Activated naive CD8-positive, alpha-beta T cell treated with anti-CD3 and anti-CD28 coated beads for 36 hours (primary cell): ENCODE measurements at regions not wholly inside any gene's neighbourhood (a gene's known extent, or its start where the extent isn't known, plus 50 kb on each side); places are given as distances from the start of the nearest gene placed in this dataset.

Source experiments
- DNase-seq: peaks from one replicate; pipeline ENCODE4 v3.0.0; 2021
- H3K27ac Mint-ChIP-seq: one replicate; pipeline ENCODE4 v1.8.0; 2022; ENCODE audit warnings: mild to moderate bottlenecking, moderate library complexity, mixed read lengths
- H3K27me3 Mint-ChIP-seq: one replicate; pipeline ENCODE4 v1.8.0; 2022; ENCODE audit warnings: mild to moderate bottlenecking, mixed read lengths
- H3K36me3 Mint-ChIP-seq: one replicate; pipeline ENCODE4 v1.8.0; 2021; ENCODE audit warnings: mild to moderate bottlenecking, mixed read lengths
- H3K4me1 Mint-ChIP-seq: one replicate; pipeline ENCODE4 v1.8.0; 2021; ENCODE audit warnings: mixed read lengths
- H3K4me3 Mint-ChIP-seq: one replicate; pipeline ENCODE4 v1.8.0; 2022; ENCODE audit warnings: mild to moderate bottlenecking, moderate library complexity, mixed read lengths
- H3K9me3 Mint-ChIP-seq: one replicate; pipeline ENCODE4 v1.8.0; 2022; ENCODE audit warnings: mixed read lengths

- Mint-ChIP-seq H3K4me1 (peaks cover 2% of the 10 kb centered on the region), H3K4me3 (no peak overlapping the region), H3K36me3 (no peaks in the 10 kb centered on the region), H3K27ac (no peak overlapping the region), H3K9me3 (no peaks in the 10 kb centered on the region), H3K27me3 (peaks cover 5% of the 10 kb centered on the region)
- DNase-seq, result no peak
Observed at GRCh38 chr1:163406772-163407171, 85.0 kb downstream of the NUF2 start.

- Mint-ChIP-seq H3K27me3 (peaks cover 5% of the 10 kb centered on the region), H3K36me3 (no peaks in the 10 kb centered on the region), H3K27ac (no peak overlapping the region), H3K4me3 (no peak overlapping the region), H3K9me3 (no peaks in the 10 kb centered on the region), H3K4me1 (peaks cover 2% of the 10 kb centered on the region)
- DNase-seq, result no peak
Observed at GRCh38 chr1:163408262-163408661, 86.5 kb downstream of the NUF2 start.

- Mint-ChIP-seq H3K27me3 (peaks cover 8% of the 10 kb centered on the region), H3K4me1 (peaks cover 2% of the 10 kb centered on the region), H3K36me3 (no peaks in the 10 kb centered on the region), H3K27ac (no peak overlapping the region), H3K9me3 (no peaks in the 10 kb centered on the region), H3K4me3 (no peak overlapping the region)
- peak; percentile 9 for DNase-seq
Observed at GRCh38 chr1:163410073-163410999, 88.6 kb downstream of the NUF2 start.

- Mint-ChIP-seq H3K36me3 (no peaks in the 10 kb centered on the region), H3K27me3 (peaks cover 18% of the 10 kb centered on the region), H3K9me3 (no peaks in the 10 kb centered on the region), H3K4me1 (peaks cover 2% of the 10 kb centered on the region), H3K27ac (no peak overlapping the region), H3K4me3 (no peak overlapping the region)
- no peak for DNase-seq
Observed at GRCh38 chr1:163412221-163412620, 90.5 kb downstream of the NUF2 start.

GRCh38 chr1:163414778-163415177, 93.0 kb downstream of the NUF2 start:
- Mint-ChIP-seq H3K27ac (no peak overlapping the region), H3K9me3 (no peaks in the 10 kb centered on the region), H3K4me3 (no peak overlapping the region), H3K36me3 (no peaks in the 10 kb centered on the region), H3K4me1 (peaks cover 2% of the 10 kb centered on the region), H3K27me3 (peaks cover 18% of the 10 kb centered on the region)
- no peak for DNase-seq

- H3K4me1 Mint-ChIP-seq, result no peaks in the 10 kb centered on the region
- H3K9me3 Mint-ChIP-seq, result no peaks in the 10 kb centered on the region
- H3K4me3 Mint-ChIP-seq, result no peak overlapping the region
- H3K27me3 Mint-ChIP-seq, result peaks cover 5% of the 10 kb centered on the region
- H3K27ac Mint-ChIP-seq, result no peak overlapping the region
- H3K36me3 Mint-ChIP-seq, result no peaks in the 10 kb centered on the region
- DNase-seq, result no peak
Observed at GRCh38 chr1:163421701-163422100, 99.9 kb downstream of the NUF2 start.

- Mint-ChIP-seq H3K4me1 (no peaks in the 10 kb centered on the region), H3K36me3 (no peaks in the 10 kb centered on the region), H3K9me3 (no peaks in the 10 kb centered on the region), H3K4me3 (no peak overlapping the region), H3K27ac (no peak overlapping the region), H3K27me3 (no peaks in the 10 kb centered on the region)
- no peak for DNase-seq
Observed at GRCh38 chr1:163422738-163423404, 101.1 kb downstream of the NUF2 start.

- no peaks in the 10 kb centered on the region for H3K27me3 Mint-ChIP-seq
- no peak overlapping the region for H3K27ac Mint-ChIP-seq
- peaks cover 1% of the 10 kb centered on the region for H3K9me3 Mint-ChIP-seq
- no peaks in the 10 kb centered on the region for H3K4me1 Mint-ChIP-seq
- H3K4me3 Mint-ChIP-seq, result no peak overlapping the region
- no peaks in the 10 kb centered on the region for H3K36me3 Mint-ChIP-seq
- no peak for DNase-seq
Observed at GRCh38 chr1:163426505-163427251, 104.9 kb downstream of the NUF2 start.

- Mint-ChIP-seq H3K4me3 (no peak overlapping the region), H3K27me3 (no peaks in the 10 kb centered on the region), H3K27ac (no peak overlapping the region), H3K4me1 (no peaks in the 10 kb centered on the region), H3K9me3 (peaks cover 4% of the 10 kb centered on the region), H3K36me3 (no peaks in the 10 kb centered on the region)
- DNase-seq, result no peak
Observed at GRCh38 chr1:163427279-163427678, 105.5 kb downstream of the NUF2 start.

- no peak overlapping the region for H3K27ac Mint-ChIP-seq
- no peak for DNase-seq
- H3K4me3 Mint-ChIP-seq, result no peak overlapping the region
- no peaks in the 10 kb centered on the region for H3K4me1 Mint-ChIP-seq
- peaks cover 8% of the 10 kb centered on the region for H3K27me3 Mint-ChIP-seq
- peaks cover 5% of the 10 kb centered on the region for H3K9me3 Mint-ChIP-seq
- H3K36me3 Mint-ChIP-seq, result no peaks in the 10 kb centered on the region
Observed at GRCh38 chr1:163436140-163436812, 114.5 kb downstream of the NUF2 start.

GRCh38 chr1:163439471-163439870, 117.7 kb downstream of the NUF2 start:
- DNase-seq, result no peak
- Mint-ChIP-seq H3K9me3 (no peaks in the 10 kb centered on the region), H3K4me3 (no peak overlapping the region), H3K4me1 (no peaks in the 10 kb centered on the region), H3K36me3 (no peaks in the 10 kb centered on the region), H3K27me3 (peaks cover 8% of the 10 kb centered on the region), H3K27ac (no peak overlapping the region)

- peaks cover 8% of the 10 kb centered on the region for H3K27me3 Mint-ChIP-seq
- DNase-seq, result no peak
- H3K36me3 Mint-ChIP-seq, result no peaks in the 10 kb centered on the region
- no peaks in the 10 kb centered on the region for H3K4me1 Mint-ChIP-seq
- no peaks in the 10 kb centered on the region for H3K9me3 Mint-ChIP-seq
- H3K4me3 Mint-ChIP-seq, result no peak overlapping the region
- H3K27ac Mint-ChIP-seq, result no peak overlapping the region
Observed at GRCh38 chr1:163440090-163440489, 118.3 kb downstream of the NUF2 start.

GRCh38 chr1:163442231-163442879, 120.6 kb downstream of the NUF2 start:
- no peaks in the 10 kb centered on the region for H3K36me3 Mint-ChIP-seq
- H3K27me3 Mint-ChIP-seq, result no peaks in the 10 kb centered on the region
- no peak for DNase-seq
- H3K4me3 Mint-ChIP-seq, result no peak overlapping the region
- no peak overlapping the region for H3K27ac Mint-ChIP-seq
- H3K9me3 Mint-ChIP-seq, result no peaks in the 10 kb centered on the region
- H3K4me1 Mint-ChIP-seq, result no peaks in the 10 kb centered on the region

- H3K36me3 Mint-ChIP-seq, result no peaks in the 10 kb centered on the region
- no peak for DNase-seq
- no peak overlapping the region for H3K4me3 Mint-ChIP-seq
- no peaks in the 10 kb centered on the region for H3K9me3 Mint-ChIP-seq
- H3K4me1 Mint-ChIP-seq, result no peaks in the 10 kb centered on the region
- no peak overlapping the region for H3K27ac Mint-ChIP-seq
- no peaks in the 10 kb centered on the region for H3K27me3 Mint-ChIP-seq
Observed at GRCh38 chr1:163442895-163443294, 121.1 kb downstream of the NUF2 start.
